ENCODE measurements at regions not wholly inside any gene's neighbourhood (a gene's known extent, or its start where the extent isn't known, plus 50 kb on each side); places are given as distances from the start of the nearest gene placed in this dataset.

GRCh38 chr18:65990174-65990690 is 239.4 kb downstream of the CDH7 start:
- H3K4me3 ChIP-seq = no peak overlapping the region
- H3K27ac ChIP-seq = no peak overlapping the region
- H3K27me3 ChIP-seq = no peaks in the 10 kb centered on the region
- no peak for DNase-seq
- H3K9me3 ChIP-seq = no peaks in the 10 kb centered on the region
- TF ChIP-seq EP300 (IDR thresholded peaks at IDR 0.05) (no peak), POLR2AphosphoS5 (IDR thresholded peaks at IDR 0.05) (no peak), POLR2A (IDR thresholded peaks at IDR 0.05) (no peak), CTCF (IDR thresholded peaks at IDR 0.05) (no peak)
- no peak for ATAC-seq (ENCODE audit: low FRiP score in 2 of 2)
- WGBS, 2 donors = 83 to 89% methylated on average over 2 of the region's 2 CpGs
- H3K4me1 ChIP-seq = no peaks in the 10 kb centered on the region
- H3K36me3 ChIP-seq = no peaks in the 10 kb centered on the region

- 52 to 53% methylated on average over 3 of the region's 3 CpGs for WGBS, 2 donors
- no peak for ATAC-seq (ENCODE audit: low FRiP score in 2 of 2)
- no peak for DNase-seq
Measured at GRCh38 chr18:65988972-65989371, 238.2 kb downstream of the CDH7 start.

GRCh38 chr18:65988386-65988785 is 237.6 kb downstream of the CDH7 start:
- Histone ChIP-seq H3K36me3 (no peaks in the 10 kb centered on the region), H3K9me3 (no peaks in the 10 kb centered on the region), H3K27me3 (no peaks in the 10 kb centered on the region), H3K27ac (no peak overlapping the region), H3K4me1 (no peaks in the 10 kb centered on the region), H3K4me3 (no peak overlapping the region)
- no peak for DNase-seq
- no peak for TF ChIP-seq POLR2AphosphoS5 (IDR thresholded peaks at IDR 0.05)
- no peak for TF ChIP-seq CTCF (IDR thresholded peaks at IDR 0.05)
- no peak for TF ChIP-seq EP300 (IDR thresholded peaks at IDR 0.05)
- TF ChIP-seq POLR2A (IDR thresholded peaks at IDR 0.05) = no peak
- 78 to 84% methylated on average over 1 of the region's 1 CpG for WGBS, 2 donors
- no peak for ATAC-seq (ENCODE audit: low FRiP score in 2 of 2)

More at GRCh38 chr18:65988972-65989371, 238.2 kb downstream of the CDH7 start:
- Histone ChIP-seq H3K27me3 (no peaks in the 10 kb centered on the region), H3K9me3 (no peaks in the 10 kb centered on the region), H3K36me3 (no peaks in the 10 kb centered on the region), H3K4me1 (no peaks in the 10 kb centered on the region), H3K27ac (no peak overlapping the region), H3K4me3 (no peak overlapping the region)
- TF ChIP-seq POLR2A (IDR thresholded peaks at IDR 0.05) (no peak), POLR2AphosphoS5 (IDR thresholded peaks at IDR 0.05) (no peak)

- TF ChIP-seq POLR2AphosphoS5 (IDR thresholded peaks at IDR 0.05) = no peak
- no peak for TF ChIP-seq EP300 (IDR thresholded peaks at IDR 0.05)
- TF ChIP-seq CTCF (IDR thresholded peaks at IDR 0.05) = no peak
- no peak for TF ChIP-seq POLR2A (IDR thresholded peaks at IDR 0.05)
- H3K27ac ChIP-seq = no peak overlapping the region
- H3K27me3 ChIP-seq = no peaks in the 10 kb centered on the region
- no peaks in the 10 kb centered on the region for H3K36me3 ChIP-seq
- H3K4me1 ChIP-seq = no peaks in the 10 kb centered on the region
- DNase-seq (no peak), ATAC-seq (ENCODE audit: low FRiP score in 2 of 2) (no peak)
- no peaks in the 10 kb centered on the region for H3K9me3 ChIP-seq
- H3K4me3 ChIP-seq = no peak overlapping the region
- WGBS, 2 donors = 21 to 51% methylated on average over 1 of the region's 1 CpG
Measured at GRCh38 chr18:65983750-65984149, 232.9 kb downstream of the CDH7 start.

- WGBS, 2 donors = 59 to 68% methylated on average over 3 of the region's 3 CpGs
- TF ChIP-seq EP300 (IDR thresholded peaks at IDR 0.05) (no peak), POLR2A (IDR thresholded peaks at IDR 0.05) (no peak), POLR2AphosphoS5 (IDR thresholded peaks at IDR 0.05) (no peak), CTCF (IDR thresholded peaks at IDR 0.05) (no peak)
Measured at GRCh38 chr18:65975536-65975935, 224.7 kb downstream of the CDH7 start.

More at GRCh38 chr18:65975536-65975935, 224.7 kb downstream of the CDH7 start:
- Histone ChIP-seq H3K4me1 (no peaks in the 10 kb centered on the region), H3K27ac (no peak overlapping the region), H3K4me3 (no peak overlapping the region), H3K27me3 (no peaks in the 10 kb centered on the region), H3K36me3 (no peaks in the 10 kb centered on the region), H3K9me3 (no peaks in the 10 kb centered on the region)
- no peak for ATAC-seq (ENCODE audit: low FRiP score in 2 of 2)
- no peak for DNase-seq
